ENCODE measurements at regions not wholly inside any gene's neighbourhood (a gene's known extent, or its start where the extent isn't known, plus 50 kb on each side); places are given as distances from the start of the nearest gene placed in this dataset.
"Not testable (repeated sequence)": the region's sequence is repeated elsewhere in the genome, so short reads cannot be mapped to it uniquely, and the experiment has no call there.

DNA sequence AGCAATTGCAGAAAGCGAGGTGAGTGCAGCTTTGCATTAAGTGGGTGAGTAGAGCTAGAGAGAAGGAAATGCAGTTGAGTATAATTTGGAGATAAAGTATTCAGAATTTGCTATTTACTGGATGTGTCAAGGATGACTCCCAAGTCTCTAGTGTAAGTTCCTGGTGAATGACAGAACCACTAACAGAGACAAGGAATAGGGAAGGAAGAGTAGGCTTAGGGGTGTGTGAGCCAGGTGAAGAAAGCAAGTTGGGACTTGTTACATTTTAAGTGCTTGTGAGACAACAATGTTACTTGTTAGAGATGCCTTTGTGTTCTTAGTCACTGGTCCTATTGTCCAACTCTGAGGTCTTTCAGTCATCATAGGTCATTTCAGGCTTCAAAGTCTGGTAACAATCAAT is 70.8 kb downstream of the TBC1D26 start:
- not testable (repeated sequence) for DNase-seq (ENCODE audit: low read depth in 2 of 2)

DNA sequence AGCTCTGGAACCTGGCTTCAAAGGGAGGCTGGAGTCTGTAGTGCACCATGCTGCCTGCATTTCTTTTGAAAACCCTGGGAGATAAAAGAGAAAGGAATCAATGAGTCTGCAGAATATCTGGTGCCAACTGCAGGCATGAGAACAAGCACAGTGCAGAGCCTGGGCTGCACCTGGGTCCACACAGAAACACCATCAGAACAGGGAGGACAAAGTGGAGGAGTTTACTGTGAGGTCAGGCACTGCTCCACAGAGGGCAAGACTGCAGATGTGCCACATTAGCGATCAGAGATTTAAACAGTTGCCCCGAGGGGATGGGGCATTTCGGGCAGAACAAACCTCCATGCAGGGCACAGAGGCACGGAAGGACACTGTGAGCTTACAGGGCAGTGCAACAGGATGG is 74.7 kb downstream of the TBC1D26 start:
- not testable (repeated sequence) for DNase-seq (ENCODE audit: low read depth in 2 of 2)

DNA sequence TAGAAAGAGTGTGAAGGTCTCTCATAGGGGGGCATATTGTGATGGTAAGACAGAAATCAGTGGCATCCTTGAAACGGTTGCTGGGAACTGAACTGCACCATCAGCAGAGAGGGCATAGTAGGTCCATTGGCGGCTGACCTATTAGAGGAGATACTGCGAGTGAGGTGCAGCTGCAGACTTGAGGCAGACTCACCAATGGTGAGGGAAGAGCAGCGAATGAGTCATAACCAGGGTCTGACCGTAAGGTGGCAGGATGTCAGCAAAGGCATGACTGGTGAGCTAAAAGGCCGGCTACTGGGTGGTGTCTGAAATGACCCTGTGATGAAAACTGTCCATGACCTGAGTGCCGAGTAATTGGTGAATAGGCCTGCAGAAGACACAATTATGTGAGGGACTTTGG is 81.3 kb downstream of the TBC1D26 start:
- DNase-seq (ENCODE audit: low read depth in 2 of 2), result not testable (repeated sequence)

DNA sequence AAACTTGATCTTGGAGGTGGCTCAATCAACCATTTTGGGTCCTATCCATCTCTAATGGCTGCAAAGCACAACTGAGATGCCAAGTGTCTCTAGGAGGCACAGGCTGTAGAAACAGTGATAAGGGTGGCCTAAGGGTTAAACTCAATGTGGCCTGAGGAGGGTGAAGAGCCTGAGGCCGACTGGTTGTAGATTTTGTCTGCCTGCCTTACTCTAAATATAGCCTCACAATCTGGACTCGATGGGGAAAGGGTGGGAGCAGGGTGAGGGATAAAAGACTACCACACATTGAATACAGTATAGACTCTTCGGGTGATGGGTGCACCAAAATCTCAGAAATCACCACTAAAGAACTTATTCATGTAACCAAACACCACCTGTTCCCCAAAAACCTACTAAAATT is 81.9 kb downstream of the TBC1D26 start:
- DNase-seq (ENCODE audit: low read depth in 2 of 2), result not testable (repeated sequence)

DNA sequence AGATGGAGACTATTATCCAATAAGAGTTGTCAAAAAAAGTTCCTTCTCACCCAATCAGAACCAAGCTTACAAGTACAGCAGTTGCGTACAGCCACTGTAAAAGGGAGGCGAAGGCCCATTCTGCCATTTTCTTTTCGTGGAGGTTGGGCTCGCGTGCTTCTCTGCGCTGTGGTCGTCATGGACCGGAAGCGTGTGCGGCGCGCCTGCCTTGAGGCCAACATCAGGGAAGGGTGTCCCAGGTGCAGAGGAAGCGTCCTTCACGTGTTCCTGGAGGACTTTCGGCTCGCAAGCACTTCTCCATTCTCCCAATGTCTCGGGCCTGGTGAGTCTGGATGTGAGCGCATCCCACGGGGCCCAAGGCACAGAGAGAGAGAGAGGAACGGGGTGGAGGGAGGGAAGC is 85.8 kb downstream of the TBC1D26 start:
- not testable (repeated sequence) for DNase-seq (ENCODE audit: low read depth in 2 of 2)

DNA sequence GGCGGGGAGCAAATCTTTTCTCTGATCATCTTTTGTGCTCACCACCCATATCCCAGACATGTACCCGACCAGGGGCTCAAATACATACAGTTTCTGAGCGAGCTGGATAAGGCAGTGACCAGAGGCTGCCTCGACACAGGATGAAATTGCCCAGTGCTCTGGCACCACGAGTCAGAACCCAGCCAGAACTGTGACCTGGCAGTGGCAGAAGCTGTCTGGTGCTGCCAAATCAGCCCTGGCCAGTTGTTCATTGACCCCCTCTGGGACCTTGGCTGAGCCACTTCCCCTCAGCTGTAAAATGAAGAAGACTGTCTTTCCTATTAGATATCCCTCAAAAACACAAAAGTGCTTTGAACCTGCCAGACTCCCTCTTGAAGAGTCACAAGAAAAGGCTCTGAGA is 90.2 kb downstream of the TBC1D26 start:
- DNase-seq (ENCODE audit: low read depth in 2 of 2), result not testable (repeated sequence)

DNA sequence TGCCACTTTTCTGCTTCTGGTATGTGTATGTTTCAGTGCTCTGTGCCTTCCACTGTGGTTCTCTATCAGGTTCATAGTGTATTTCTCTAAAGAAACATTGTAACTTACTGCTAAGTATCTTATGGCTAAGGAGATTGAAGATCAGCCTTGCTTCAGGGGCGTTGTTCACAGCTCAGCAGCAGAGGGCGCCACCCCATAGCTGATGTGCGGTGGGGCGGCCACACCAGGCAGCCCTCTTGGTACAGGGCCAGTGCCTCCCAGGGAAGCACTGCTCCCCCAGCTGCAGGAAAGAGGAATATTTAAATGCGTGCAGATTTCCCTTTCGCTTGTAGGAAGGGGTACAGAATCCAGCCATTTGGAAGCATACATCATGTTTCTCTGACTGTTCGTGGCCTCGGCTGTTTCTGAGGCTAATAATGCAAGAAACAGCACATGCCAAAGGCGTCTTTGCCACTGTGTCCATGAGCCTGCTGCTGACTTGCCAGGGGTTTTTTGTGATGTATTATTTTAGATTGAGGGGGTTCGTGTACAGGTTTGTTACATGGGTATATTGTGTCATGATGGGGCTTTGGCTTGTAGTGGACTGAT is 96.7 kb downstream of the TBC1D26 start:
- peak; percentile 48 to 69 for DNase-seq (ENCODE audit: low read depth in 2 of 2)

DNA sequence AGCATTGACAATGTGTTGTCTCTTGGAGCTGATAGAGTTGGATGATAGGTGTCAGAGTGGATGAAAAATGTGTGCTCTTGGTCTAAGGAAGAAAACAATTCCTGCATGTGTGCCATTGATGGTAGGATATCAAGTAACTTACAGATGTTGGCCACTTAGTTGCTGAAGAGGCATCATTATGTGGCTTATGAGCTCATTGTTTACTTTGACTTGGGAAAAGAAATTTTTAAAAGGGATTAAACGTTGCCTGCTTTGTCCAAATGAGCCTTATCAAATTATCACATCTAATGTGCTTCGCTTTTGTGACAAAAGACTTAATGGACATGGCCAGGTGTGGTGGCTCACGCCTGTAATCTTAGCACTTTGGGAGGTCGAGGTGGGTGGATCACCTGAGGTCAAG is 98.1 kb downstream of the TBC1D26 start:
- not testable (repeated sequence) for DNase-seq (ENCODE audit: low read depth in 2 of 2)

DNA sequence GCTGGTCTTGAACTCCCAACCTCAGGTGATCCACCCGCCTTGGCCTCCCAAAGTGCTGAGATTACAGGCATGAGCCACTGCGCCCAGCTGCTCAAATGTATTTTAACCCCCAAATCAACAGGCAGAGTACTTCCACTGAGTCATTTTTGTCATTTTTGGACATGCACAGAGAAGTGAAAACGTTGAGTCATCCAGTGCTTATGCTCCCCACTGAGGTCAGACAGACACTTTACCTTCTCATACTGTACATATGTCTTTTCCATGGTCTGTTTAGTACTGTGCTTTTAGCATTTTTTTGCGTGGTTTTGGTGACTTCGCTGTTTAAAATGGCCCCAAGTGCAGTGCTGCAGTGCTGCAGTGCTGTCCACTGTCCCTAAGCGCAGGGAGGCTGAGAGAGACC is 99.1 kb downstream of the TBC1D26 start:
- not testable (repeated sequence) for DNase-seq (ENCODE audit: low read depth in 2 of 2)

DNA sequence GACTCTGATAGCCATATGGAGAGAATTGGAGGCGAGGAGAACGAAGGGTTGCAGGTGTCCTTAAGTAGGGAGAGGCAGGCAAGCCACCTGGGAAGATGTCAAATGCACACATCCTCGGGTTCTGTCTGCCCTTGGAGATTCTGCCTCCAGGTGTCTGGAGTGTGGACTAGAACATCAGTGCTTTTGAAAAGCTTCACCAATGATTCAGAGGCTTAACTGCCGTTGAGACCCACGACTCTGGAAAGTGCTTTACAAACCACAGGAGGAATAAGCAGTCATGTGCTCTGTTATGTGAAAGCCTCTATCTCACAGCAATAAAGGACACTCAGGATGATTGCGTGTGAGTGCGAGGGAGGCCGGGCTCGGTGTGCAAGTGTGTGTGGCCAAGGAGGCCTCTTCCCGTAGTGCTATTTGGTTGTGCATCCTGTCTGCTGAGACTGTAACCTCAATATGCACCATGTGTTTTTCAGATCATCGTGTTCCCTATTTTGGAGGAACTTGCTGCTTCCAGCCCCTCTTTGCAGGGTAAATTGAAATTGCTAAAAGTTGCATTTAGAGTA is 100.9 kb downstream of the TBC1D26 start:
- not testable (repeated sequence) for DNase-seq (ENCODE audit: low read depth in 2 of 2)

DNA sequence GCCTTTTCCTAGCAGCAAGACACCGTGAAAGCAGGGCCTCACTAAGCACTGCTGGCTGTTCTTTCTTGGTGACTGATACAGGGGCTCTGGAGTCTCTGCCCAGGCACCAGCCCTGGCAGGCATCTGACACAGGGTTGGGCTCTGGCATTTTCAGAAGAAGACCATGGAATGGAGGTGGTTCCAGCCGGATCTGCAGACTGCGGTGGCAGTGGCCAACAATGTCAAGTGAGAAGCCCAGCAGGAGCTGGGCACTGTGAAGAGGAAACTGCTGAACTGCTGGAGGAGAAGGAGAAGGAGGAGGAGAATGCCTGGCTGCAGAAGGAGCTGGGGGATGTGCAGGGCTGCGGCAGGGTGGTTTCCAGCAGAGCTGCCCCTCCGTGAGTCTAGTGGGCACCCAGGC is 101.8 kb downstream of the TBC1D26 start:
- not testable (repeated sequence) for DNase-seq (ENCODE audit: low read depth in 2 of 2)

DNA sequence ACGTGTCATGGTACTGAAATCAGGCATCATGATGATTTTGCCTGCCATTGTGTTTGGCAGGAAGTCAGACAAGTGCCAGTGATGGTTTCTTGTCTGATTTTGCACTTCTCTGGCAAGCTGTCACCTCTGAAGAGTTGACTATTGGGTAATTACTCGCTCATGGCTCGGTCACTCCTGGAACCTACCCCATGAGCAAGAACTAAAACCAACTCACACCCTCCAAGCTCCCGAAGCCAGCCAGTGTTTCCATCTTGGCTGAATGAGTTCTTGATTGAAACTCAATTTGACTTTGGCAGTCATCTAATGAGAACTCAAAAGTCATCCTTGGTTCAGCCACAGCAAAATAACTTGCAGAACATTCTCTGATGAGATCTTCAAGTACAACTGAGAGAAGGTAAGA is 103.4 kb downstream of the TBC1D26 start:
- not testable (repeated sequence) for DNase-seq (ENCODE audit: low read depth in 2 of 2)

DNA sequence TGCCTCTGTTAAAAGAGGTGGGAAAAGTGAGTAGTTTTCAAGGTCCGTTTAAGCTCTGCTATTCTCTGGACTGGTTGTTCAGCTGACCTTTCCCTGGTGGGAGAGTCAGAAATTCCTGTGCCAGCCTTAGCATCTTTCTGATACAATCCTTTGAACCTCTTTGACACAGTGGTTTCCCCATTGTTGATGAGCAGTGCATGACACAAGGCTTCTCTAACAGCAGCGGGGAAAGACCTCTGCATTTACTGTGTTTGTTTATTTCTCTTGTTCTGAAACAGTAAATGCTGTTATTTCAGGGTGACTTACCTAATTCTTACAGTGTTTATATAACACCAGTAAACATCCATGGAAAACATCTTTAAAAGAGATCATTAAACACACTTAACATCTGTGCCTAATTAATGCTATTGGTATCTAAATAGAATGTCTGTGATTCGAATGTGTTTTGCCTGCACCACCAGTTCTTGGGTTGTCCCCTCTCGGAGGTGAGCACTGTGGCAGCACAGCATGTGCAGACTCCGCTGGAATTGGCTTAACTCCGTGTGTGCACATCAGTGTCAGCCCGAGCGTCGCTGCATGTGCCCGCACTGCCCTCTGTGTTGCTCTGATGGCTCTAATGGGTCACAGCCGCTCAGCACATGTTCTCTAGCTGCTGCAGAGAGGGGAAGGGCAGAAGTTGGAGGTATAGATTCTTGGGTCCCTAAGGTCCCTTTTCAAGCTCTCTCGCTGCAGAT is 104.3 kb downstream of the TBC1D26 start:
- not testable (repeated sequence) for DNase-seq (ENCODE audit: low read depth in 2 of 2)

DNA sequence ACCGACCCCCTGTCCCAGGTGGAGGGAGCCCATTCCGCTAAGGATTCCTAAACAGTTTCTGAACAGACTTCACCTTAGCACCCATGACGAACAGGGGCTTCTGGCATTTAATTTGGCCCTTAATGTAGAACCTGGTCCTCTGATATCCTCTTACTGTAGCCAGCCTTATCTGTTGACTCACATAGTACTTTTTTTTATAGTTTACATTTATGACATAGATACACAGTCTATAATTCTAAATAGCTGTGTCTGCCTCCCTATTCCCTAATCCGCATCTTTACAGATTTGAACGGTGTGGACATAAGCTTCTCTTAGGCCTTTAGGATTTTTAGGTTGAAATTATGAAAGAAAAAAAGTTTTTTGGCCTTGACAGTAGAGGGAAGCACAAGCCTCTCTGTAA is 104.9 kb downstream of the TBC1D26 start:
- DNase-seq (ENCODE audit: low read depth in 2 of 2), result not testable (repeated sequence)

DNA sequence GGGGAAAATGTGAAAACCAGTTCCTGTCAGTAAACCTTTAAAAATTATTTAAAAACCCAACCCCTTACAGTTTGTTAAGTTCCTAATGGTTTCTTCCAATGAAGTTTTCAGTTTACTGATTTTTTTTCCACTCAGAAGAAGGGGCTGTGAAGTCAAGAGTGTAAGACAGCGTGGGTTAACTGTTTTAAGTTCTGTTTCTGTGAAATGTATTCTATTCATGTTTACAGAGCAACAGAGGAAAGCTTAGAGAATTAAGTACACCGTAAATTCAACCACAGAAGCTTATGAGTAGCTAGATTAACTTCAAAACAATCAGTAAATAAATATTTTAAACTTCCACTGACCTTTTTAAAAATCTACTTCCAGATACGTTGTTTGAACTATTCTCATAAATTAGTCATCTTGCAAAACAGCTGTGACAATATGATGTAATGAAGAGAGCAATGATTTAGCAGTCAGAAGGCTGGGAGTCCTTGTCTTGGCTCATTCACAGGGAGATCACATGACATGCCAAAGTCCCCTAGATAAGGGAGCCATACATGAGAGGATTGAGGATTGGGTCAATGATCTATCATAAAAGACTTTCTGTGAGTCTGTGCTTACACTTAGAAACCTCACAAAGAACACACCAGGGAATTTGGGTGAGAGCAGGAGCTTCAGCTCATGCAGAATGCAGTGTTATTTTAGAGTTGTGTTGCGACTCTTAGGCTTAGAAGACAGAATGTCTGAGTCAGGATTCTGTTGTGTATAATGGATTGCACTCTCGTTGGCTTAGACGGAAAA is 97.3 kb upstream of the ADORA2B start:
- not testable (repeated sequence) for DNase-seq (ENCODE audit: low read depth in 2 of 2)

DNA sequence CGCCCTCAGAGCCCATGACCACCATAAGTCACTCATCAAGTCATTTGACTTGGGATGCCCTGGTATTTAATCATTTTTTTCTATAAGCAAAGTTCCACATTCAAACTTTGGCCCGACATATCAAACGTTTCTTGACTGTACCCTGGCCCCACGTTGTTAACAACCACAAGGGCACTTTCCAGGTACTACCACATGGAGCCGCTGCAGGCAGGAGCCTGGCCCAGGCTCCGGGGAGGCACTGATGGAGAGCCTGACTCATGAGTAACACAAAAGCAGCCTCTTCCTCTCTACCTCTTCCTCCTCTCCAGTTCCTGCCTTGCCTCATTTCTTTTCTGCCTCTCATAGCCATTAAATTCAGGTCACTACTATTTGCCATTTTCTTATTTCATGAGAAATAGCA is 95.9 kb upstream of the ADORA2B start:
- DNase-seq (ENCODE audit: low read depth in 2 of 2), result peak; percentile 33 to 56

DNA sequence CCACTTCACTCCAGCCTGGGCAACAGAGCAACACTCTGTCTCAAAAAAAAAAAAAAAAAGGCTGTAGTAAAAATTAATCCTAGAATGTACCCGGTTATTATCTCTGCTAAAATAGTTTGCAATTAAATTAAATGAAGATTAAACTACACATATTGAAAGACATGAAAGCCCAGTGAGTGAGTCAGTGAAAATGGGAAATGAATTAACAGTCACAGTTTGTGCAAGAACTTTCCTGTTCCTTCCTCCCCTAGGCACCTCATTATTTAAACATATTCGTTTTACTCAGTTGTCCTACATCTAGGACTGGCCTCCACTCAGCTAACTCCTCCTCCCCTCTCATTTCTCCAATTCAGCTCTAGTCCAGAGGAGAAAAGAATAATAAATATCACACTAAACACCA is 94.9 kb upstream of the ADORA2B start:
- DNase-seq (ENCODE audit: low read depth in 2 of 2), result not testable (repeated sequence)

DNA sequence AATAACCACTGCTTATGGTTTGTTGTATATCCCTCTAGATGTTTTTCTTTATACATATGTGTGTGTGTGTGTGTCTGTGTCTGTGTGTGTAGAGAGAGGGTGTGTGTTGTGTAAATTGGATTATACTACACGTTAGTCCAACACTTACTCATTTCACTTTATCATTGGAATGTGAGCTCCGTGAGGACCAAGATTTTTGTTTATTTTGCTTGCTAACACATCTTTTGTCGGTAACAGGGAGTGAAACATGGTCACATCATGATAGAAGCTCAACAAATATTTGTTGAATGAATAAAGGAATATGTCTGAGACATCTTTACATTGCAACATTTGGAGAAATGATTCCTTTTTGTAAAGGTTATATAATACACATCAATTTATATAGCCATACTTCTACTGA is 94.2 kb upstream of the ADORA2B start:
- not testable (repeated sequence) for DNase-seq (ENCODE audit: low read depth in 2 of 2)

DNA sequence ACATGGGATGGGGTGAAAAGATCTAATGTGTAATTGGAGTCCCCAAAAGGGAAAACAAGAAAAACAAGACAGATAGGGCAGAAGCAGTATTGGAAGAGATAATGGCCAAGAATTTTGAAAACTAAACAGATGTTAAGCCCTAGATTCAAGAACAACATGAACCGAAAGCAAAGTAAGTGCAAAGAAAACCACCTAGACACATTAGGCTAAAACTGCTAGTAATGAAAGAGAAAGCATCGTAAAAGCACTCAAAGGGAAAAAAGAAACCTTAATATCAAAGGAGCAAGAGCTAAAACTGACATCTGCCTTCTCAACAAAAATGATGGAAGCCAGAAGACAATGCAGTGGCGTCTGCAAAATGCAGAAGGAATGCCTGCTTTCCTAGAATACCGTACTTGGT is 92.1 kb upstream of the ADORA2B start:
- DNase-seq (ENCODE audit: low read depth in 2 of 2), result not testable (repeated sequence)

DNA sequence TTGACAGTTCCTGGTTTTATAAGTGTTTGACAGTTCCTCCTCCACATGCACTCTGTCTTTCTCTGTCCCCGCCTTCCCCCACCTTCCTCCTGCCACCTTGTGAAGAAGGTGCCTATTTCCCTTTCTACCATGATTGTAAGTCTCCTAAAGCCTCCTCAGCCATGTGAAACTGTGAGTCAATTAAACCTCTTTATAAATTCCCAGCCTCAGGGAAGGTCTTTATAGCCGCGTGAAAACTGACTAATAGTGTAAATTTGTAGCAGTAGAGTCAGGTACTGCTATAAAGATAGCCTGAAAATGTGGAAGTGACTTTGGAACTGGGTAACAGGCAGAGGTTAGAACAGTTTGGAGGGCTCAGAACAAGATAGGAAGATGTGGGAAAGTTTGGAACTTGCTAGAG is 88.7 kb upstream of the ADORA2B start:
- not testable (repeated sequence) for DNase-seq (ENCODE audit: low read depth in 2 of 2)

DNA sequence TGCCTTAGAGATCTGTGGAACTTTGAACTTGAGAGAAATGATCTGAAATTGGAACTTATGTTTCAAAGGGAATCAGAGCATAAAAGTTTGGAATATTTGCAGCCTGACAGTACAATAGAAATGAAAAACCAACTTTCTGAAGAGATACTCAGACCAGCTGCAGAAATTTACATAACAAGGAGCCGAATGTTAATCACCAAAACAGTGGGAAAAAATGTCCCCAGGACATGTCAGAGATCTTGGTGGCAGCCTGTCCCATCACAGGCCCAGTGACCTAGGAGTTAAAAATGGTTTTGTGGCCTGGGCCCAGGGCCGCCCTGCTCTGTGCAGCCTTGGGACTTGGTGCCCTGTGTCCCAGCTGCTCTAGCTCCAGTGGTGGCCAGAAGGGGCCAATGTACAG is 88.2 kb upstream of the ADORA2B start:
- not testable (repeated sequence) for DNase-seq (ENCODE audit: low read depth in 2 of 2)

DNA sequence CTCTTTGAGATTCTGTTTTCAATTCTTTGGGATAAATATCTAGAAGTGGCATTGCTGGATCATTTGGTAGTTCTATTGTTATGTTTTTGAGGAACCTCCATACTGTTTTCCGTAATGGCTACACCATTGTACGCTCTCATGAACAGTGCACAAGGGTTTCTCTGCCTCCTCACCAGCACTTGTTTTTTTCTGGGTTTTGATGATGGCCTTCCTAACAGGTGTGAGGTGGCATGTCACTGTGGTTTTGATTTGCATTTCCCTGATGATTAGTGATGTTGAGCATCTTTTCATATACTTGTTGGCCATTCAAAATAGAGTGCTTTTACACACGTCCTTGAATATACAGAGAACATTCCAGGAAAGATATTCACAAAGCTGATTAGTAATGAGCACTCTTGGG is 86.8 kb upstream of the ADORA2B start:
- DNase-seq (ENCODE audit: low read depth in 2 of 2), result not testable (repeated sequence)
